HG03097 (cell line): ENCODE measurements at regions not wholly inside any gene's neighbourhood (a gene's known extent, or its start where the extent isn't known, plus 50 kb on each side); places are given as distances from the start of the nearest gene placed in this dataset.
"Not testable (repeated sequence)": the region's sequence is repeated elsewhere in the genome, so short reads cannot be mapped to it uniquely, and the experiment has no call there.

ENCODE experiments used
- ATAC-seq: cut with Tn5 transposase; IDR thresholded peaks from one replicate; pipeline ENCODE4 v1.9.1; 2021; ENCODE audit not compliant: unreplicated experiment, low FRiP score

DNA sequence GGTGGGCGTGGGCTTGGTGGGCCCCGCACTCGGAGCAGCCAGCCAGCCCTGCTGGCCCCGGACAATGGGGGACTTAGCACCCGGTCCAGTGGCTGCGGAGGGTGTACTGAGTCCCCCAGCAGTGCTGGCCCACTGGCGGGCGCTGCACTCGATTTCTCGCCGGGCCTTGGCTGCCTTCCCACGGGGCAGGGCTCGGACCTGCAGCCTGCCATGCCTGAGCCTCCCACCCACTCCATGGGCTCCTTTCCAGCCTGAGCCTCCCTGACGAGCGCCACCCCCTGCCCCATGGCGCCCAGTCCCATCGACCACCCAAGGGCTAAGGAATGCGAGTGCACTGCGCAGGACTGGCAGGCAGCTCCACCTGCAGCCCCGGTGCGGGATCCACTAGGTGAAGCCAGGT lies 2147.6 kb downstream of the LRRC4C start:
- ATAC-seq = not testable (repeated sequence)

DNA sequence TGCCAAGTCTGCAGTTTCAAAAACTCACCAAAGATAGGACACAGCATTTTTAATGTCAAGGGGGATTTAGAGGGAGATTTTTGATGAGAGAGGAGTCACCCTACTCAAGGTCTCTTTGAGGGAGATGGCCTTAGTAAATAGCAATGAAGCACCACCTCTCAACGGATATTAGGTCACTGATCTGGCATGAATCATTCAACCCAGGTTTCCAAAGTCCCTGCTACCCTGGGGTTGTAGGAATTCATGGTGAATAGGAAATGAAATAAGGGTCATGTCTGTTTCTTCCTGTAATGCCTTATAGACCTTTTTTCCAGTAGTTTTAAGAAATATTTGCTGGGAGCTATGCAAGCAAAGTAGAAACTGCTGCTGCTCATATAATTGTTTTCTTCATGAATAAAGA lies 2154.9 kb downstream of the LRRC4C start:
- ATAC-seq = no peak

DNA sequence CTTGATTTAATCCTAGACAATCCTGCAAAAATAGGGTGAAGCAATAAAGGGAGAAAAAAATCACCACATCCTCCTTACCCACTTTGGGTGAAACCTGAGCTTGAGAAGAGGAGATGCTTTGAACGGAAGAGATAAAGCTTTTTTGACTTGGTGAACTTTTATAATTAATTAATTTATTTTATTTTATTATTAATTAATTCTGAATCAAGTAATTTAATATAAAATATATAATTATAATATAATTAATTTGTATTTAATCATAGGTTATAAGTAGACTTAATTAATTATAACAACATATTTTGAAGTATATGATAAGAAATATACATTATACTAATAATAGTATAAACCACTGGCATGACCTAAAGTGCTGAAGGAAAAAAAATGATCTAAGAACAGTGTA lies 2164.8 kb downstream of the LRRC4C start:
- no peak for ATAC-seq

DNA sequence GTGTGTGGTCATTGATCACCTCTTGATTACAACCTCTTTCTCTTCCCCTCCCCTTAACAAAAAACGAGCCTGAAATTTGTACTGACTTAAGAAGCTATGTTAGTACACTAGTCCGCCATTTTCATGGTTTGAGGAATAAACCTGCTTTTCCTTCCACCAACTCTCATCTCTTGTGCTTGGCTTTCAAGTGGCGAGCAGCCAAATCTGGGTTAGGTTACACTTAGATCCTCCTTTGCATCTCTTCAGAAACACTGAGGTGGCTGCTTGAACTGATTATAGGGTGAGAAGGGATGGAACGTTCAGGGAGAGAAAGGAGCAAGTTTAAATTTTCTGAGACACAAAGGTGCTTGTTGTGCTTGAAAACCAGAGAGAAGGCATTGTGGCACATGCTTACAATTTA lies 2171.4 kb downstream of the LRRC4C start:
- no peak for ATAC-seq

DNA sequence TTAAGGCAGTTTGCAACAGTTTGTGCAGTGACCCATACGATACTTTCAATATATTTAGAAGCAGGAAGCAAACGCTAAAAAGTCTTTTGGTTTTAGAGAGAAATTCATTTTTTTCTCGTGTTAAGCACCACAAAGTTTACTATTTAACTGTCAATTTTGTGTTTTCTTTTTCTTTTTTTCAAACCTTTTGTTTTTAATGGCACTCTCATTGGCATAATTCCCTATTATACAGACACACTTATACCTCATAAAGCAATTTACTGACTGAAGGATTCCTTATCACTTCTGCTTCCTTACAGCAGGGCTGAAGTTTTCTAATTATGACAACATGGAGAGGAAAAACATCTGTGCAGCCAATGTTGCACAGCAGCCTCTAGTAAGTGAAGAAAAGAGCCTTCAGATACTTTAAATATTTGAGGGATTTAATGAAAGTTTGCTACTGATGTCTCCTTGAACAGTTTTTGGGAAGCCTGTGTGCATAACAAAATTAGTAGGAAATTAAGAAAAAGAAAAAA lies 2191.2 kb downstream of the LRRC4C start:
- ATAC-seq = no peak

DNA sequence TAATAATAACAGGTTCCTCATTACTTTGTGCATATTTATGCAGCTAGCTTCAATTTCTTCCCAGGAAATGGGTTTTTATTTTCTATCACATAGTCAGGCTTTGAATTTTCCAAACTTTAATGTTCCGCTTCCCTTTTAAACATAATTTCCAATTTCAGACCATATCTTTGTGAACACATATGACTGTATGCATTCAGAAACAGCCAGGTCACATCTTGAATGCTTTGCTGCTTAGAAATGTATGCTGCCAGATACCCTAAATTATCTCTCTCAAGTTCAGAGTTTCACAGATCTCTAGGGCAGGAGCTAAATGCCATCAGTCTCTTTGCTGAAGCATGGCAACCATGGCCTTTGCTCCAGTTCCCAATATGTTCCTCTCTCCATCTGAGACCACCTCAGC lies 2203.8 kb downstream of the LRRC4C start:
- ATAC-seq = no peak

DNA sequence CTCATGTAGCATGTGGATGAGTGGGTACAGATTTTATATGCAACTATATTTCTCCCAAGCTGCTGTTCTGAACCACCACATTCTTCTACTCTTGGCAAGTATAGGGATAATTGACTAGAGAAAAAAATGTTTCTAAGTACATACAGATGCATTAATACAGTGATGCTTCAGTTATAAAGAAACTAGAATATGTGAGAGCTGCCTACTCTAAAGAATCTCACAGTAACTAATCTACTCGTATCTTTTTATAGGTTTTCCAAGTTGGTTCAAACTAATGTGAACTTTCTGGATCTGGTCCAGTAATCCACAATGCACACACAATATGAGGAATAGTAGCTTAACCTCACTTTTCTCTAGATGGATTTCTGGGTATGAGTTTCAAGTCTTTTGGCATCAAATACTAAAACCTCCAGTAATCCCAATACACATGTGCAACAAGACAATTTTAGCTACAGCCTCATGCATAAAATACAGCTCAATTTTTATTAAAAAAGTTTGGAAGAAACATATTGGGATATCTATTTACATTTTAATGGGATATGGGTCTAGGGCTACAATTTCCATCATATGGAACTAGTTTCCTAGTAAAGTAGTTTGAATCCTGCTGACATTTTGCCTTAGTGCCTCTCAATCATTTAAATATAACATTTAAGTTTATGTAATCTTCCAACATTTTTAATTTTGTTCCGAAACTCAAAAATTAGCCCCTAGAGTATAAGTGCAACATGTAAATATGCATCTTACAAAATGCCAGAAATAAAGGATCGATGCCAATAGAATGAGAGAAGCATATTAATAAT lies 2209.7 kb downstream of the LRRC4C start:
- no peak for ATAC-seq

DNA sequence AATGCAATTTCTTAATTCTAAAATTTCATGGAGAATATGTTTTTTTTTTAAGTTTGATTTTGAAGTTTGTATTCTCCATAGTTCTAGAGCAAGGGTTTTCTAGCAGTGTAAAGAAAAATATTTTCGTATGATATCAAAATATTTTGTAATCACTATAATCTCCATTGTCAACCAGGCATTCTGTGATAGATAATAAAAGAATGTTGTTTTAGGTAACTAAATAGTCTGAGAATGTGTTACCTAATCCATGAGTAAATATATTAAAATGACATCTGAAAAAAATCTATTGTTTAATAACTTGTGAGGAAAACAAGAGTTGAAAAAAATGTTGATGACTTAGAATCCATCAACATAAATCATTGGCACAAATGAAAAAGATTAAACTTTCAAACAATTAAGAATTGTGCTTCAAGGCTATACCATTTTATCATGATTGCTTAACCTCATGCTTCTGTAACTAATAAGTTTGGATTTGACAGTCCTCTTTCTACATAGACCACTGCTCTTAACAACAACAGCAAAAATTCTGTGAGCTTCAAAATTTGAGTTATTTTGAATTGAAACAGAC lies 2211.8 kb downstream of the LRRC4C start:
- ATAC-seq = no peak

DNA sequence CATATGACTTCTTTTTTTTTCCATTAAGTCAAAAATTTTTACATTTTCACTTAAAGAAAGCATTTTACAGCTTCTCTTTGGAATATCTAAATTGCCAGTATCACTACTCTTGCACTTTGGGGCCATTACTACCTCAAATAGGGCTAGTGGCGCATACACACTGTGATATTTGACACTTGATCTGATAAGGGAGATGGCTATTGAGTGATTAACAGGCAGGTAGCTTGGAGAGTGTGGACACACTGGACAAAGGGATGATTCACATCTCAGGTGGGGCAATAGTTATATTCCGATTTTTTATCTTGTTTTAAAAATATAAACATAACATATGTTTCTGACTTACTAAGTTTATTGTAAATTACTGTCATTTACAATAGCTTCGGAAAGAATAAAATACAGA lies 2219.9 kb downstream of the LRRC4C start:
- ATAC-seq = no peak

DNA sequence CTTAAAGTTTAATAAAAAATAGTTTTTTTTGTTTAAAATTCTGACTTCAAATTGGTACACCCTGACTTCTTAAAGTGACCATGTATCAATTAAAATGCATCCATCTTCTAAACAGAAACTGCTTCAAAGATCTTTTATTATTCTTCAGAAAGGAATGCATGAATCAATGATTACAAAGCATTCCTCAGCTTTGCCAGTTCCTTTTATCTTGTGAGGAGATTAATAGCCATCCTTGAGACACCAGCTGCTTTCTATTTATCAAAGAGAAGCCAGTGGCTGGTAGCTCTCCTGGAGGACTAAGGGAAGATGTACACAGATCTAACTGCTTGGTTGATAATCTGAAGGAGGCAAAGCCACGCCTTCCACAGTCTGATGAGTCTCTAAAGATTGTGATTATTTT lies 2222.5 kb downstream of the LRRC4C start:
- no peak for ATAC-seq

DNA sequence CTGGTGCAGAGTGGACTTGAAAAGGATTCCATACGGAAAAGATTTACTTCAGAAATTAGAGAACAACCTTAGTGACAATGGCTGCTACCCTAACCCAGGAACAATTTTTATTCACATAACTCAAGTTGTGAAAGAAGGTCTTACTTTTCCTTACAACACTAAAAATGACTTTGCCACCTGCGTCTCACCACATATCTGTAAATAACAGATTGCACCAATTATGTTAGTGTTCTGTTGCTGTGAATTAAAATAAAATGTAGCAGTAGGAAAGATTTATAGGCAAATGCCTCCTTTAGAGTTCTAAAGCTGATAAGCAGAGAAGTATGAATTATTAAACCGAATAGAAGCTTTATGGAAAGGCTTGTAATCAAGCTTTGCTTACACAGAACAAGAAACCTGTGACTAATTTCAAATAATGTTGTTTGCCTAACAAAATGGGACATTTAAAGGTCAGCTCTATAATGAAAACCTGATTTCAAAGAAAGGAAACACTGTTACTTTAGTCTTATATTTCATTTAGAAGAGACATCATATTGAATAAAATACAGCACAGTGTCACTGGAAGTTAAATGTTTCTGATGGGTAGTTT lies 2237.8 kb downstream of the LRRC4C start:
- ATAC-seq = no peak

DNA sequence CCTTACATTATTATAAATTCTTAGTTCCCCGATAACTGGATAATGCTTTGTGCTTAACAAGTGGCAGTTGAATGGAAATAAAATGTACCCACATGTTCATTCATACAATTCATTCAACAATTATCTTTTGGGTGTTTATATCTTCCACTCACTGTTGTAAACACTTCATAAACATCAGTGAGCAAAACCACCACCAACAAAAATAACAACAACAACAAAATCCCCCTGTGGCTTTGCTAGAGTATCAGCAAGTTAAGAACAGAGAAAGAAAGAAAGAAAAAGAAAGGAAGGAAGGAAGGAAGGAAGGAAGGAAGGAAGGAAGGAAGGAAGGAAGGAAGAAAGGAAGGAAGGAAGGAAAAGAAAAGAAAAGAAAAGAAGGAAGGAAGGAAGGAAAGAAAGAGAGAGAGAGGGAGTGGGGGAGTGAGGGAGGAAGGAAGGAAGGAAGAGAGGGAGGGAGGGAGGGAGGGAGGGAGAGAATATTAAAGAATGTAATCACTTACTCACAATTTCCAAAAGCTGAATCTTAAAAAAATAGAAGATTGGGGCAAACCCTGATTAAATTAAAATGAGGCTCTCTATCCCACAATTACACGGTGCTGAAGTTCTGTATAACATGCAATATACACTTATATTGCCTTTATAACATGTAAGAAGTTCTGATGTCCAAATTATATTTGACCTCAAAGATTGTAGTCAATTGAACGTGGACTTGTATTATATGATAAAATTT lies 2238.8 kb downstream of the LRRC4C start:
- no peak for ATAC-seq

DNA sequence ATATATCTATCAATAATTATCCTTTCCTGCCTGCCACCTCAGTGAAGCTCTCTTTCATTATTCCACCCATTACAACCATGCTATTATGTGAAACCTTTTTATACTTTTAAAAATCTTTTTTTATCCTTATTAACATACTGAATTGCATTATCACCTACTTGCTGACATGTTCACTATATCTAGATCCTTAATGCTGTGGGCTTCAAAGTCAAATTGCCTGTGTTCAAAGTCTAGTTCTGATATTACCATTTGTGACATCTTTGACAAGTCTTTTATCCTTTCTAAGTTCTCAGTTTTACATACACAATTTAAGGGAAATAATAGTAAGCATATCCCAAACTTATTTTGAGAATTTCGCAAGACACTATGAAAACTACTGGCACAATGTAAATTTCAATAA lies 2239.4 kb downstream of the LRRC4C start:
- no peak for ATAC-seq

DNA sequence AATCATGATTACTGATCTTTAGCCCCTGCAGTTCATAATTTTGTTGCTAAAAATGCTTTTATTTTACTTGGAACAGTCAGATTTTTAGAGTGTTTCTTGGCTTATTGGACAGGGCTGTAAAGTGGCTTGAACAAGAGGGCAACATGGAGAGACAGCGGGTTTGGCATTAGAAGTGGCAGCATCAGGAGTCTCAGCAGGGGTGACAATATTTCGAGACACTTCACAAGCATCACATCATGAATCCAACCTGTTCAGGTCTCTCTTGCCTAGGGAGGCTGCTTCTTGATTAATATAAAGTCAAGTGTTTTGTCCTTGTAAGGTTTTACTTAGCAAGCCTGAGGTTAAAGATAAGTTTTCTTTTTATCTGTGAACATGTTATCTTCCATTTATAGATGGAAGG lies 2249.5 kb downstream of the LRRC4C start:
- no peak for ATAC-seq

DNA sequence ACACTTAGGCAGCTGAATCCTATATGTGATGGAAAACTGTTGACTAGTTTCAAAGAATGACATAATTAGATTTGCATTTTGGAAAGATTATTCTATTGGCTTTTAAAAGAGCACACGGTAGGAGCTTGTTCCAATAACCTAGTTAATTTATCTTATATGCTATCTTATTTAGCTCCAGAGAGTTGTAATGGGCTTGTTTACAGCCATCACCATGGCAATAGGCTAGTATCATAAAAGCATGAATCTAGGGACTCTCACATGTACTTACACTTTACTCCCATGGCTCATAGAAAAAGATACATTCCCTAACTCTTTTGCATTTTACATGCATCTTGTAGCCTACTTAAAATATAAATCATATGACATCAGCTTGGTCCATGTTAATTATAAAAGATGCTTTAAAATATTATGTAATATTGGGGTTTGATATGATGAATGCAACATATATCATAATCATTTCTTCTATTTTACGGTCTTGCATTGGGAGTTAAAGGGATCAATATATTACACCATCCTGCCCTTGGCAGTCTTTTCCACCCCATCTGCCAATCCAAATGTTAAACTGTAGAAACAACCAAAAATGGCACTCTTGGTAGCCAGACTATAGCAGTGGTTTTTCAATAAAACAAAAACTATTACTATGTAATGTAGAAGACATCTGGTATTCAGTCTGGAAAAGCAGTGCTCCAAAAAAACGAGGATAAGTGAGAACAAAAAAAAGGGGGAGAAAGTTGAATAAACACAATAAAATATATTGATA lies 2254.0 kb downstream of the LRRC4C start:
- no peak for ATAC-seq

DNA sequence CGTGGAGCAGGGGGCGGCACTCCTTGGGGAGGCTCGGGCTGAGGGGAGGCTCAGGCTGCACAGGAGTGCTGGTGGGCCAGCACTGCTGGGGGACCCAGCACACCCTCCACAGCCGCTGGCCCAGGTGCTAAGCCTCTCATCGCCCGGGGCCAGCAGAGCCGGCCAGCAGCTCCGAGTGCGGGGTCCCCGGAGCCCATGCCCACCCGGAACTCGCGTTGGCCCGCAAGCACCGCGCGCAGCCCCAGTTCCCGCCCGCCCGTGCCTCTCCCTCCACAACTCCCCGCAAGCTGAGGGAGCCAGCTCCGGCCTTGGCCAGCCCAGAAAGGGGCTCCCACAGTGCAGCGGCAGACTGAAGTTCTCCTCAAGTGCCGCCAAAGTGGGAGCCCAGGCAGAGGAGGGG lies 2266.8 kb downstream of the LRRC4C start:
- ATAC-seq = no peak

DNA sequence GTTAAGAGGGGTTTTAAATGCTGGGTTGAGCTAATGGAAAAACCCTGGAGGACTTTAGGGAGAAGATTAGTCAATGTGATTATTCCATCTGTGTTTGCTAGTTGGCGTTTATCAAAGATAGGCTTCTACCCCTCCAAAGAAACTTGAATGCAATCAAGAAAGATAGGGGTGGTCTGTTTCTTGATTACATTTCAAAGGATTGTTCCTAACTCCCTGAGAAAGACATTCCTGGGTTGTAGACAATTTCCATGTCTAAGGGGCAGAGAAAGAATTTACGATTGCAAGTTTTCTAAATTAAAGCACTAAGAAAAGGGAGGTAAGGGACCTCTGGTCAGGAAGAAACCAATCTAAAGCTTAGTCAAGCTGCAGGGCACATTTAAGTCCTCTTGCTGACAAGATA lies 2268.7 kb downstream of the LRRC4C start:
- no peak for ATAC-seq

DNA sequence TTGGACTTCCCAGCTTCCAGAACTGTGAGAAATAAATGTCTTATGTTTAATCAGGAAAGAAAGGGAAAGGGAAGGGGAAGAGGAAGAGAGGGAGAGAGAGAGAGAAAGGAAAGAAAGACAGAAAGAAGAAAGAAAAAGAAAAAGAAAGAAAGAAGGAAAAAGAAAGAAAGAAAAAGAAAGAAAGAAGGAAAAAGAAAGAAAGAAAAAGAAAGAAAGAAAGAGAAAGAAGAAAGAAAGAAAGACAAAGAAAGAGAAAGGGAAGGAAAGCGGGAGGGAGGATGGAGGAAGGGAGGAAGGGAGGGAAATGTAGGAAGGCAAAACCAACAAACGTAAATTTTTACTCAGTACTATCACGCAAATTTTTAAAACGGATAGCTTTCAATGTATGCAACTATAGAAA lies 2281.8 kb downstream of the LRRC4C start:
- no peak for ATAC-seq

DNA sequence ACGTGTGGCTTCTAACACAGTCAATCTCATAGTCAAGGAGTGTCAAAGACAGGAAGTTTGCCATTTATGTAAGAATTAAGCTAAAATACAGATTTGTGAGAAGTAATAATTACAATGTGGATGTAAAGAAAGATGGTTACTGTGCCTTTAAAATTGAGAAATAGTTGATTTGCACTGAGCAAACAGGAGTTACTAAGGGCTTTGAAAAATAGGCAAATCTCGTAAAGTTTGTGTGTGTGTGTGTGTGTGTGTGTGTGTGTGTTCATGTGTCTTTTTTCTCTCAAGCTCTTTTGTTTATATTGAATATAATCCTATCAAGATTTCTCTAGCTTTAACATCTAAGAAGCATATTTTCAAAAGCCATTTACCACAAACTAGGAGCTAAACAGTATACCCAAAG lies 2284.5 kb downstream of the LRRC4C start:
- ATAC-seq = no peak

DNA sequence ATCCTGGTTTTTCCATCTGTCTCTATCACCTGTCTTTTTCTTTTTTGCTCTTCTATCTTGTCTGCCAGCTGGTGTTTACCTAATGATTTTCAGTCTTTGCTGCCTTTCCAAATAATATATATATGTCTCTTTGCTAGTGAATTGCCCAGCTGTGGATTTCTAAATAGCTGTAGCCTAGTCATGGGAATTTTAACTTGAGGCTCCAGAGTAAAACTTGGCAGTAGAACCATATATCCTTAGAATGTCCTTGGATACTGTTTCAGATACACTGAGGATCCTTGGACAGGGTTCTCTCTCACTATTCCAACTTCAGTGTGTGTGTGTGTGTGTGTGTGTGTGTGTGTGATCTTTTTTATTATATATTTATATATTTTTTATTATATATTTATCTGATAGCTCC lies 2285.3 kb downstream of the LRRC4C start:
- no peak for ATAC-seq

DNA sequence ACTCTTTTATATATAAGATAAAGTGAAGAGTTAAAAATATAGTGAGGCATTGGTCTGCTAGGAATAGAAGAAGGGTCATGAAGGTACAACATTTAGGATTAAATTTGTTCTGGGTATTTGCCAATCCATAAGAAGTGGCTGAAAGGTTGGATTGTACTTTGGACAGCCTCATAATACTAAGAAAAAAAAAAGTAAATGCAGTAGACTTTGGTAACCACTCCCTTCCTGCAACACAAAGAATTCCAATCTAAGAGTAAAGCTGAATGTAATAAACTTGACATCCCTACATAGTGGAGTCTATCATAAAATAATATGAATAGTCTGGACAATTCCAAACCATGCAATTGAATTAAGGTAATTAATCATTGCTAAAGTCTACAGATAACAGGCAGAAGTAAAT lies 2294.4 kb downstream of the LRRC4C start:
- no peak for ATAC-seq
